H9 (cell line): ENCODE measurements at regions not wholly inside any gene's neighbourhood (a gene's known extent, or its start where the extent isn't known, plus 50 kb on each side); places are given as distances from the start of the nearest gene placed in this dataset.

Source experiments
- DNase-seq: peaks from one replicate; pipeline ENCODE4 v3.0.0-alpha.2; 2017
- H2AFZ ChIP-seq: one replicate; pipeline ENCODE4 v1.6.1; 2013; ENCODE audit warnings: mild to moderate bottlenecking, low read length, control low read depth, moderate library complexity
- H2AK5ac ChIP-seq: 2 replicates; pipeline ENCODE4 v1.6.1; 2013; ENCODE audit warnings: low read length, control low read depth, mixed read lengths; ENCODE audit not compliant: insufficient read length
- H2BK120ac ChIP-seq: one replicate; pipeline ENCODE4 v1.6.1; 2013; ENCODE audit warnings: low read depth, mild to moderate bottlenecking, low read length, control low read depth, inconsistent platforms; ENCODE audit not compliant: poor library complexity, severe bottlenecking
- H2BK12ac ChIP-seq: 2 replicates; pipeline ENCODE4 v1.6.1; 2013; ENCODE audit warnings: low read length, control low read depth, mixed read lengths, low read depth; ENCODE audit not compliant: insufficient read length
- H2BK15ac ChIP-seq: 2 replicates; pipeline ENCODE4 v1.6.1; 2013; ENCODE audit warnings: low read depth, low read length, control low read depth
- H2BK20ac ChIP-seq: one replicate; pipeline ENCODE4 v1.6.1; 2013; ENCODE audit warnings: low read depth, mild to moderate bottlenecking, low read length, control low read depth, inconsistent platforms; ENCODE audit not compliant: poor library complexity, severe bottlenecking
- H2BK5ac ChIP-seq: 2 replicates; pipeline ENCODE4 v1.6.1; 2013; ENCODE audit warnings: low read length, control low read depth, mixed read lengths; ENCODE audit not compliant: insufficient read length
- H3K14ac ChIP-seq: 2 replicates; pipeline ENCODE4 v1.6.1; 2013; ENCODE audit warnings: low read length, control low read depth; ENCODE audit not compliant: insufficient read depth
- H3K18ac ChIP-seq: 2 replicates; pipeline ENCODE4 v1.6.1; 2013; ENCODE audit warnings: low read depth, mild to moderate bottlenecking, mixed read lengths, low read length, control low read depth; ENCODE audit not compliant: insufficient read length
- H3K23ac ChIP-seq: 2 replicates; pipeline ENCODE4 v1.6.1; 2013; ENCODE audit warnings: low read length, control low read depth, mixed read lengths, low read depth; ENCODE audit not compliant: insufficient read length
- H3K23me2 ChIP-seq: 2 replicates; pipeline ENCODE4 v1.6.1; 2013; ENCODE audit warnings: low read depth, mild to moderate bottlenecking, mixed read lengths, low read length, control low read depth; ENCODE audit not compliant: insufficient read length, poor library complexity, severe bottlenecking
- H3K27ac ChIP-seq: 2 replicates; pipeline ENCODE4 v1.5.1; 2013; ENCODE audit warnings: low read length, control low read depth, mixed read lengths, low read depth; ENCODE audit not compliant: insufficient read length
- H3K27me3 ChIP-seq: 2 replicates; pipeline ENCODE4 v1.6.1; 2013; ENCODE audit warnings: low read length, control low read depth, inconsistent platforms; ENCODE audit not compliant: insufficient read depth
- H3K4ac ChIP-seq: 2 replicates; pipeline ENCODE4 v1.6.1; 2013; ENCODE audit warnings: low read depth, mild to moderate bottlenecking, control low read depth, inconsistent platforms, low read length, moderate library complexity
- H3K4me1 ChIP-seq: 2 replicates; pipeline ENCODE4 v1.6.1; 2013; ENCODE audit warnings: low read length, control low read depth, inconsistent platforms; ENCODE audit not compliant: insufficient read depth
- H3K4me2 ChIP-seq: 2 replicates; pipeline ENCODE4 v1.6.1; 2013; ENCODE audit warnings: low read length, control low read depth, mixed read lengths; ENCODE audit not compliant: insufficient read length, insufficient read depth
- H3K56ac ChIP-seq: 2 replicates; pipeline ENCODE4 v1.6.1; 2013; ENCODE audit warnings: low read depth, mild to moderate bottlenecking, mixed read lengths, low read length, control low read depth; ENCODE audit not compliant: insufficient read length
- H3K79me1 ChIP-seq: 2 replicates; pipeline ENCODE4 v1.6.1; 2013; ENCODE audit warnings: low read depth, mild to moderate bottlenecking, moderate library complexity, low read length, control low read depth, inconsistent platforms; ENCODE audit not compliant: insufficient read depth, poor library complexity, severe bottlenecking
- H3K79me2 ChIP-seq: 2 replicates; pipeline ENCODE4 v1.6.1; 2013; ENCODE audit warnings: low read length, control low read depth, inconsistent platforms; ENCODE audit not compliant: insufficient read depth
- H3K9ac ChIP-seq: 2 replicates; pipeline ENCODE4 v1.6.1; 2013; ENCODE audit warnings: low read length, control low read depth, mixed read lengths; ENCODE audit not compliant: insufficient read length; ENCODE audit errors: extremely low read depth
- H3K9me3 ChIP-seq: one replicate; pipeline ENCODE4 v1.6.1; 2013; ENCODE audit warnings: low read depth, low read length, inconsistent platforms; ENCODE audit not compliant: control insufficient read depth
- H3T11ph ChIP-seq: one replicate; pipeline ENCODE4 v1.6.1; 2013; ENCODE audit warnings: mild to moderate bottlenecking, low read length, control low read depth, inconsistent platforms
- H4K20me1 ChIP-seq: one replicate; pipeline ENCODE4 v1.6.1; 2013; ENCODE audit not compliant: control insufficient read depth, insufficient read length, insufficient read depth
- H4K5ac ChIP-seq: 2 replicates; pipeline ENCODE4 v1.6.1; 2013; ENCODE audit warnings: low read depth, mild to moderate bottlenecking, mixed read lengths, low read length, control low read depth; ENCODE audit not compliant: insufficient read length
- H4K8ac ChIP-seq: replicated peaks from 2 replicates; pipeline ENCODE4 v1.6.1; 2013; ENCODE audit warnings: low read length, control low read depth, mixed read lengths, low read depth; ENCODE audit not compliant: insufficient read length
- H4K91ac ChIP-seq: 2 replicates; pipeline ENCODE4 v1.6.1; 2013; ENCODE audit warnings: low read depth, mild to moderate bottlenecking, moderate library complexity, mixed read lengths, low read length, control low read depth; ENCODE audit not compliant: insufficient read length
- H3K27ac Mint-ChIP-seq, 3 experiments: 2 replicates in 2 of 3; 3 replicates in 1 of 3; pipeline ENCODE4 v1.8.0; 2020 to 2021; ENCODE audit warnings: mixed read lengths in 3 of 3, mild to moderate bottlenecking in 1 of 3, moderate library complexity in 1 of 3
- H3K27me3 Mint-ChIP-seq: 2 replicates; pipeline ENCODE4 v1.8.0; 2021; ENCODE audit warnings: low read depth, mild to moderate bottlenecking, moderate library complexity, mixed read lengths
- H3K36me3 Mint-ChIP-seq, 3 experiments: 2 replicates in 2 of 3; 3 replicates in 1 of 3; pipeline ENCODE4 v1.8.0; 2020 to 2021; ENCODE audit warnings: low read depth in 3 of 3, mixed read lengths in 3 of 3; ENCODE audit not compliant: insufficient read depth in 1 of 3
- H3K4me1 Mint-ChIP-seq, 2 experiments: 2 replicates each; pipeline ENCODE4 v1.8.0; 2020; ENCODE audit warnings: mixed read lengths in 2 of 2
- H3K4me3 Mint-ChIP-seq, 2 experiments: 2 replicates in 1 of 2; 3 replicates in 1 of 2; pipeline ENCODE4 v1.8.0; 2020 to 2021; ENCODE audit warnings: mild to moderate bottlenecking in 2 of 2, mixed read lengths in 2 of 2, moderate library complexity in 1 of 2
- H3K9me3 Mint-ChIP-seq, 2 experiments: 2 replicates in 1 of 2; 3 replicates in 1 of 2; pipeline ENCODE4 v1.8.0; 2020; ENCODE audit warnings: mild to moderate bottlenecking in 2 of 2, mixed read lengths in 2 of 2, moderate library complexity in 1 of 2
- WGBS: extraction: QIAGEN DNeasy Blood & Tissue Kit; methylation state at CpG from one replicate; pipeline ENCODE4 v1.1.7; 2013; ENCODE audit warnings: missing lambda C conversion rate, low lambda C conversion rate, mixed read lengths; ENCODE audit not compliant: insufficient read length; ENCODE audit errors: extremely low coverage; 5-methylcytosine and 5-hydroxymethylcytosine counted together
- TF ChIP-seq, protein P1 (sequence below): fragments of 200-600 bp; sonication (generic); conservative IDR thresholded peaks from 3 replicates; pipeline ENCODE4 v1.8.0; 2021; ENCODE audit warnings: antibody characterized with exemption, mild to moderate bottlenecking

DNA sequence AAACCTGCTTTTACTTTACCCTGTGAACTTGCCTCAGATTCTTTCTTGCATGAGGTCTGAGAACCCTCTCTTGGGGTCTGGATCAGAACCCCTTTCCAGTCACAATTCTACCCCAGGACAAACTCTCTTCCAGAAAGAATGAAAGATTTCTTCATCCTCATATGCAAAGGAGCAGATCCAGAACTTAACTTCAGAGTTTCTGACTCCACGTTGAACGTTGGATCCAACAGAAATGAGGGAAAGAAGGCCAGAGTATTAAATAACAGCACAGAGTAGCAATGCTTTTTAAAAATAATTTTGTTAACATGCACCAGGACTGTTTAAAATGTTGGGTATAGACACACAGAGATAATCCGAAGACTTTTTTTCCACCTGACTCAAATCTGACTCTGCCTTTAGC lies 632.9 kb upstream of the AUTS2 start:
- TF ChIP-seq, protein P1, sequence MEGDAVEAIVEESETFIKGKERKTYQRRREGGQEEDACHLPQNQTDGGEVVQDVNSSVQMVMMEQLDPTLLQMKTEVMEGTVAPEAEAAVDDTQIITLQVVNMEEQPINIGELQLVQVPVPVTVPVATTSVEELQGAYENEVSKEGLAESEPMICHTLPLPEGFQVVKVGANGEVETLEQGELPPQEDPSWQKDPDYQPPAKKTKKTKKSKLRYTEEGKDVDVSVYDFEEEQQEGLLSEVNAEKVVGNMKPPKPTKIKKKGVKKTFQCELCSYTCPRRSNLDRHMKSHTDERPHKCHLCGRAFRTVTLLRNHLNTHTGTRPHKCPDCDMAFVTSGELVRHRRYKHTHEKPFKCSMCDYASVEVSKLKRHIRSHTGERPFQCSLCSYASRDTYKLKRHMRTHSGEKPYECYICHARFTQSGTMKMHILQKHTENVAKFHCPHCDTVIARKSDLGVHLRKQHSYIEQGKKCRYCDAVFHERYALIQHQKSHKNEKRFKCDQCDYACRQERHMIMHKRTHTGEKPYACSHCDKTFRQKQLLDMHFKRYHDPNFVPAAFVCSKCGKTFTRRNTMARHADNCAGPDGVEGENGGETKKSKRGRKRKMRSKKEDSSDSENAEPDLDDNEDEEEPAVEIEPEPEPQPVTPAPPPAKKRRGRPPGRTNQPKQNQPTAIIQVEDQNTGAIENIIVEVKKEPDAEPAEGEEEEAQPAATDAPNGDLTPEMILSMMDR, result no peak
- Histone ChIP-seq H3K23me2 (no peaks in the 10 kb centered on the region), H3K9me3 (no peaks in the 10 kb centered on the region), H3K4me2 (no peak overlapping the region), H4K91ac (no peak overlapping the region), H4K20me1 (no peaks in the 10 kb centered on the region), H3T11ph (no peak overlapping the region), H3K23ac (no peak overlapping the region), H3K18ac (no peak overlapping the region), H2BK12ac (no peak overlapping the region), H4K8ac (no peak overlapping the region), H3K14ac (no peak overlapping the region), H2BK5ac (no peak overlapping the region), H2BK15ac (no peak overlapping the region), H3K56ac (no peak overlapping the region), H3K4ac (no peak overlapping the region), H3K27me3 (no peaks in the 10 kb centered on the region), H4K5ac (no peak overlapping the region), H2AFZ (no peak overlapping the region), H3K27ac (no peak overlapping the region), H2BK20ac (no peak overlapping the region), H2BK120ac (no peak overlapping the region), H3K4me1 (no peaks in the 10 kb centered on the region), H3K79me2 (no peaks in the 10 kb centered on the region), H3K9ac (no peak overlapping the region), H3K79me1 (no peaks in the 10 kb centered on the region), H2AK5ac (no peak overlapping the region)
- peaks cover 4 to 10% of the 10 kb centered on the region in 2 experiments; a peak in 1 of 5 replicates for H3K9me3 Mint-ChIP-seq
- DNase-seq, result no peak
- peaks cover 3 to 7% of the 10 kb centered on the region in 2 experiments; a peak in 2 of 4 replicates for H3K4me1 Mint-ChIP-seq
- peaks cover 3% of the 10 kb centered on the region; the same call in 1 of the 2 replicates for H3K27me3 Mint-ChIP-seq
- no peak overlapping the region for H3K27ac Mint-ChIP-seq
- no peak overlapping the region for H3K4me3 Mint-ChIP-seq
- H3K36me3 Mint-ChIP-seq, result peaks cover 0 to 8% (median 3%) of the 10 kb centered on the region in 3 experiments; a peak in 3 of 7 replicates
- no CpG with 5 or more reads among the region's 3 CpGs for WGBS
